ENCODE measurements at regions not wholly inside any gene's neighbourhood (a gene's known extent, or its start where the extent isn't known, plus 50 kb on each side); places are given as distances from the start of the nearest gene placed in this dataset.

GRCh38 chr15:36517758-36518157 is 61.7 kb upstream of the CDIN1 start:
- Histone ChIP-seq H3K4me1 (ENCODE audit: low read depth, poor library complexity, severe bottlenecking) (no peaks in the 10 kb centered on the region), H3K79me2 (ENCODE audit: insufficient read depth, low read depth) (no peaks in the 10 kb centered on the region), H3K9ac (no peak overlapping the region), H3K27ac (no peak overlapping the region), H3K36me3 (ENCODE audit: insufficient read depth) (no peaks in the 10 kb centered on the region), H4K20me1 (ENCODE audit: insufficient read depth) (no peaks in the 10 kb centered on the region), H3K27me3 (ENCODE audit: insufficient read depth, low read depth) (no peaks in the 10 kb centered on the region), H3K4me2 (no peak overlapping the region), H2AFZ (ENCODE audit: low read depth) (no peak overlapping the region), H3K4me3 (IDR thresholded peaks at IDR 0.05; ENCODE audit: insufficient read depth, low read depth, low read length) (no peak overlapping the region)
- TF ChIP-seq, protein P1, sequence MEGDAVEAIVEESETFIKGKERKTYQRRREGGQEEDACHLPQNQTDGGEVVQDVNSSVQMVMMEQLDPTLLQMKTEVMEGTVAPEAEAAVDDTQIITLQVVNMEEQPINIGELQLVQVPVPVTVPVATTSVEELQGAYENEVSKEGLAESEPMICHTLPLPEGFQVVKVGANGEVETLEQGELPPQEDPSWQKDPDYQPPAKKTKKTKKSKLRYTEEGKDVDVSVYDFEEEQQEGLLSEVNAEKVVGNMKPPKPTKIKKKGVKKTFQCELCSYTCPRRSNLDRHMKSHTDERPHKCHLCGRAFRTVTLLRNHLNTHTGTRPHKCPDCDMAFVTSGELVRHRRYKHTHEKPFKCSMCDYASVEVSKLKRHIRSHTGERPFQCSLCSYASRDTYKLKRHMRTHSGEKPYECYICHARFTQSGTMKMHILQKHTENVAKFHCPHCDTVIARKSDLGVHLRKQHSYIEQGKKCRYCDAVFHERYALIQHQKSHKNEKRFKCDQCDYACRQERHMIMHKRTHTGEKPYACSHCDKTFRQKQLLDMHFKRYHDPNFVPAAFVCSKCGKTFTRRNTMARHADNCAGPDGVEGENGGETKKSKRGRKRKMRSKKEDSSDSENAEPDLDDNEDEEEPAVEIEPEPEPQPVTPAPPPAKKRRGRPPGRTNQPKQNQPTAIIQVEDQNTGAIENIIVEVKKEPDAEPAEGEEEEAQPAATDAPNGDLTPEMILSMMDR (conservative IDR thresholded peaks at IDR 0.05; ENCODE audit: low read depth, low read length) = no peak

DNA sequence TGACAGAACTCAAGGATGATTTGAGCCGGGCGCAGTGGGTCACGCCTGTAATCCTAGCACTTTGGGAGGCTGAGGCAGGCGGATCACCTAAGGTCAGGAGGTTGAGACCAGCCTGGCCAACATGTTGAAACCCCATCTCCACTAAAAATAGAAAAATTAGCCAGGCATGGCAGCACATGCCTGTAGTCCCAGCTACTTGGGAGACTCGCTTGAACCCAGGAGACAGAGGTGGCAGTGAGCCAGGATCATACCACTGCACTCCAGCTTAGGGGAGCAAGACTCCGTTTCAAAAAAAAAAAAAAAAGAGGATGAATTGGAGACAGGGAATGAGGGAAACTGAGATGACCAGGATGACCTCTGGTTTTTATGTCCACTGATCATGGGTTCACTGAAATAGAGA is 60.4 kb upstream of the CDIN1 start:
- H3K79me2 ChIP-seq (ENCODE audit: insufficient read depth, low read depth) = no peaks in the 10 kb centered on the region
- H3K36me3 ChIP-seq (ENCODE audit: insufficient read depth) = no peaks in the 10 kb centered on the region
- H3K4me1 ChIP-seq (ENCODE audit: low read depth, poor library complexity, severe bottlenecking) = no peaks in the 10 kb centered on the region
- H4K20me1 ChIP-seq (ENCODE audit: insufficient read depth) = no peaks in the 10 kb centered on the region
- no peak overlapping the region for H3K4me3 ChIP-seq (IDR thresholded peaks at IDR 0.05; ENCODE audit: insufficient read depth, low read depth, low read length)
- TF ChIP-seq, protein P1 (conservative IDR thresholded peaks at IDR 0.05; ENCODE audit: low read depth, low read length) = no peak
- H3K4me2 ChIP-seq = no peak overlapping the region
- no peaks in the 10 kb centered on the region for H3K27me3 ChIP-seq (ENCODE audit: insufficient read depth, low read depth)
- H2AFZ ChIP-seq (ENCODE audit: low read depth) = no peak overlapping the region
- no peak overlapping the region for H3K27ac ChIP-seq
- H3K9ac ChIP-seq = no peak overlapping the region

GRCh38 chr15:36525430-36525829 is 54.0 kb upstream of the CDIN1 start:
- H4K20me1 ChIP-seq (ENCODE audit: insufficient read depth) = no peaks in the 10 kb centered on the region
- no peaks in the 10 kb centered on the region for H3K4me1 ChIP-seq (ENCODE audit: low read depth, poor library complexity, severe bottlenecking)
- H3K4me3 ChIP-seq (IDR thresholded peaks at IDR 0.05; ENCODE audit: insufficient read depth, low read depth, low read length) = no peak overlapping the region
- H3K9ac ChIP-seq = no peak overlapping the region
- no peak overlapping the region for H3K4me2 ChIP-seq
- no peak overlapping the region for H2AFZ ChIP-seq (ENCODE audit: low read depth)
- no peaks in the 10 kb centered on the region for H3K36me3 ChIP-seq (ENCODE audit: insufficient read depth)
- no peak overlapping the region for H3K27ac ChIP-seq
- no peaks in the 10 kb centered on the region for H3K79me2 ChIP-seq (ENCODE audit: insufficient read depth, low read depth)
- H3K27me3 ChIP-seq (ENCODE audit: insufficient read depth, low read depth) = no peaks in the 10 kb centered on the region
- TF ChIP-seq, protein P1 (conservative IDR thresholded peaks at IDR 0.05; ENCODE audit: low read depth, low read length) = no peak

- H3K79me2 ChIP-seq (ENCODE audit: insufficient read depth, low read depth) = no peaks in the 10 kb centered on the region
- no peak overlapping the region for H3K4me3 ChIP-seq (IDR thresholded peaks at IDR 0.05; ENCODE audit: insufficient read depth, low read depth, low read length)
- no peak overlapping the region for H3K27ac ChIP-seq
- H3K4me1 ChIP-seq (ENCODE audit: low read depth, poor library complexity, severe bottlenecking) = no peaks in the 10 kb centered on the region
- no peaks in the 10 kb centered on the region for H4K20me1 ChIP-seq (ENCODE audit: insufficient read depth)
- H3K36me3 ChIP-seq (ENCODE audit: insufficient read depth) = no peaks in the 10 kb centered on the region
- H2AFZ ChIP-seq (ENCODE audit: low read depth) = no peak overlapping the region
- TF ChIP-seq, protein P1 (conservative IDR thresholded peaks at IDR 0.05; ENCODE audit: low read depth, low read length) = no peak
- no peaks in the 10 kb centered on the region for H3K27me3 ChIP-seq (ENCODE audit: insufficient read depth, low read depth)
- H3K9ac ChIP-seq = no peak overlapping the region
- H3K4me2 ChIP-seq = no peak overlapping the region
Measured at GRCh38 chr15:36527235-36528162, 51.9 kb upstream of the CDIN1 start.

All from KMS-11 (cell line).